NCI-H146 treated with DMSO at 0.1 percent for 48 hours (cell line): ENCODE measurements at regions not wholly inside any gene's neighbourhood (a gene's known extent, or its start where the extent isn't known, plus 50 kb on each side); places are given as distances from the start of the nearest gene placed in this dataset.

ENCODE experiments used
- DNase-seq: peaks from one replicate; lab custom pipeline; 2025; ENCODE audit not compliant: unreplicated experiment; lab: John Stamatoyannopoulos, UW

DNA sequence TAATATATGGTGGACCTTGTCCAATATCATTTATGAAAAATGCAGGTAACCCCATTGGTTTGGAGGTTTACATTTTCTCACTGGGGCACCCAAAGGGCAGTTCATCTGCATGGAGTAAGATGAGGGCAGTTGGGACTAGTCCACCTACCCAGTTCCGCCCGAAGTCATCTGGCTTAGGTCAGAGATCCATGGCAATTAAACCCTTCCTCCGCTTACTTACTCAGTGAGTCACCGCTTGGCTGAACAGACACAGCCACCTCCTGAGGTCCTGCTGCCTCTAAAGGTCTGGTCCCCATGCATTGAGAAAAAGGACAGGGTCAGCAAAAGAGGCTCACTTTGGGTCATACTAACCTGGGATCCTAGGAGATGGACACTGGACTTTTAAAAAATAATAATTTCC lies 102.9 kb upstream of the PRL start:
- no peak for DNase-seq

DNA sequence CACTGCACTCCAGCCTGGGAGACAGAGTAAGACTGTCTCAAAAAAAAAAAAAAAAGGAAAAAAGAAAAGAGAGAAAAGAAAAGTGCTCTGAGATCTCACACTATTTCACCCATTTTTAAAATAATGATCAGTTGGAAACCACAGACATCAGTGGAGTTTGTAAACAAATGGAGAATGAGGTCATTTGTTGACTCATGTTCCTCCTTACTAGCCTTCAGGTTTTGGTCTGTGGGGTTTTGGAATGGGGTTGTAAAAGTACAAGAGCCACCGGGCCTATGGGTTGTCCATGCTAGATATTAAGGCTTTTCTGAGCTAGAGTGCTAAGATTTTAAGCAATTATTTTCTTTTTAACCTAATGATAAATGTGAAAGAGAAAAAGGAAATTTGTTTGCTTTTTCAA lies 104.4 kb upstream of the PRL start:
- DNase-seq: no peak

GRCh38 chr6:22401932-22402331 lies 105.1 kb upstream of the PRL start:
- no peak for DNase-seq

GRCh38 chr6:22409486-22409885 lies 112.7 kb upstream of the PRL start:
- no peak for DNase-seq

- no peak for DNase-seq
Observed at GRCh38 chr6:22411376-22412105, 114.7 kb upstream of the PRL start.

DNA sequence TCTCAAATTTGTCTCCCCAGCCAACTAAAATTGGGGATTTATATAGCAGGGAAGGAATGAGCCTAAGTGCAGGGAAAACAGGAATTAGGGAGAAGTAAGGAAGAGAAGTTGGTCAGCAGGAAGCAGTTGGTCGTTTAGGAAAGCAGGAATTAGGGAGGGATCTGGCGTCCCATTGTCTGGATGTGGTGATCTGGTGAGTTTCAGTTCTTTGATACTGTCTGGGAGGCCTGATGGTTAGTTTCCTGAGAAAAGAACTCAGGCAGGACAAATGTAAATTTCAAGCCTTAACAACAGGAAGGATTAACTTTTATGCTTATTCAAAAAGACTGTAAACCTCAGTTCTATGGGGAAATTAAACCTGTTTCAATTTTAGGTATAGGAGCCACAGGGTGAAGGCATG lies 116.2 kb upstream of the PRL start:
- DNase-seq: no peak

GRCh38 chr6:22413681-22414311 lies 117.0 kb upstream of the PRL start:
- no peak for DNase-seq

DNA sequence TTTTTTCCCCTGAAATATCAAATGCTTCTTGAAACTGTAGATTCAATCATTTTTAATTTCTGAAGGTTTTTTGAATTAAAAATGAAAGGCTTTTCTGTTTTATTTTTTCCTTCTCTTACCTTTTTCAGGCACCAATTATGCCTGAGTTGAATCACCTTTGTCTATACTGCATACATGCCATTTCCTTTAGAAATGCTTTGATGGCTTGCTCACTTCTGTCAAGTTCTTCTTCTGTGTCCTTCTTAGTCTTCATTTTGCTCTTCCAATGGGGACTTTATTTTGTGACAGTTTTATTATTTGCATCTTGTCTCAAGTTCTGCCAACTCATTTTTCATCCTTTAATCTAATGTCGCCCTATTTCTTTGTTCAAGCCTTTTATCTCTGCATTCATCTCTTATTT lies 121.9 kb upstream of the PRL start:
- DNase-seq: no peak

- no peak for DNase-seq
Observed at GRCh38 chr6:22421198-22421597, 124.4 kb upstream of the PRL start.

DNA sequence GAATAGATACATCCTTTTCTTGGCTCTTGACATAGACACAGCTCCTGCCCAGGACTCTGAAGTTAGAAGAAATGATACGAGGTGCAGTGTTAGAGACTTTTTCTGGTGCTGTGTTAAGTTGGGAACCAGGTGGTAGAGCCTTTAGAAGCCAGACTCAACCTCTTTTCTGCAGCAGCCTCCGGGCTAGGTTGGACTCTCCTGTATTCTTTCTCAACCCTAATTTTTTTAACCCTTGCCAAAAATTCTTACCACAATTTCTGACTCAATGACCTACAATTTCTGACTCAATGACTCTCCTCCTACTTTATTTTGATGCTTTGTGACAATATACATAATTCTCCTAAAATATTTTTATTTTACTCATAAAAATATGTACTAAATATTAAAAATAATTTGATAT lies 127.4 kb upstream of the PRL start:
- DNase-seq: no peak

- DNase-seq: no peak
Observed at GRCh38 chr6:22432060-22432459, 135.2 kb upstream of the PRL start.

- no peak for DNase-seq
Observed at GRCh38 chr6:22433745-22434144, 135.6 kb upstream of the HDGFL1 start.

GRCh38 chr6:22435151-22435550 lies 134.2 kb upstream of the HDGFL1 start:
- DNase-seq: no peak

- DNase-seq: no peak
Observed at GRCh38 chr6:22436134-22436533, 133.2 kb upstream of the HDGFL1 start.

- no peak for DNase-seq
Observed at GRCh38 chr6:22437665-22438064, 131.7 kb upstream of the HDGFL1 start.

DNA sequence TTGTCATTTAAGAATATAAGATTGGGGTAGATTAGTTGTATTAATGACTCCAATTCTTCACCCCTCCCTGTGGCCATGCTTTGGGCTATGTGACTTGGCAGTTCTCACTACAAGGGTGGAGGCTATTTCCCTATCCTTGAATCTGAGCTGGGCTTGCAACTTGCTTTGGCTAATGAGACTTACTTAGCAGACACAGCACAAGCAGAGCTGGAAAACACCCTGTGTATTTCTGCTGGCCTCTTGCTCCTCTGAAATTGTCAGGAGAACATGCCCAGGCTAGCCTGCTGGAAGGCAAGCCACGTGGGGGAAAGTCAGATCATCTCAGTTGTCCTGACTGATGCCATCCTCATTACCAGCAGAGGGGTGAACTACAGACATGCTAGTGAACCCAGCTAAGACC lies 126.5 kb upstream of the HDGFL1 start:
- no peak for DNase-seq

GRCh38 chr6:22444330-22444729 lies 125.0 kb upstream of the HDGFL1 start:
- DNase-seq: no peak

GRCh38 chr6:22445946-22446345 lies 123.4 kb upstream of the HDGFL1 start:
- DNase-seq: no peak

GRCh38 chr6:22447249-22448196 lies 121.8 kb upstream of the HDGFL1 start:
- DNase-seq: no peak

DNA sequence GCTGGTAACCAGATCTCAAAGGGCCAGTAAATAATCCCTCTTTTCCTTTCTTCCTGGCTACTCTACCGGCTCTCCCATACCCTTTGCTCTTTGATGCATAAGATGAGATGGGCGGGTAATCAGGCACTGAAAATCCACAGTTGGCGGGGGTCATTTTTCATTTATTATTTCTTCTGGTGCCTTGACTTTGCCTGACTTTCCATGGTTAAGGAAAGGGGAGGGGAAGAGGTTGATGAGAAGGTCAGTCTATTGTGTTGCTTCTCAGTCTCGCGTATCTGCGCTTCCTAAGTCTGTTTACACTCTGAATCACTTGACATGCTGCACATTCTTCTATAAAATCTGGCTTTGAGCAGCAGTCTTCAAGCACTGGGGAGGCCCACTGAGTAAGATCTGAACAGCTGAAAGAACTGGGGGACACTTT lies 121.1 kb upstream of the HDGFL1 start:
- no peak for DNase-seq

- DNase-seq: no peak
Observed at GRCh38 chr6:22451962-22452361, 117.4 kb upstream of the HDGFL1 start.

- no peak for DNase-seq
Observed at GRCh38 chr6:22455378-22455777, 114.0 kb upstream of the HDGFL1 start.
